SJCRH30 (cell line): ENCODE measurements at regions not wholly inside any gene's neighbourhood (a gene's known extent, or its start where the extent isn't known, plus 50 kb on each side); places are given as distances from the start of the nearest gene placed in this dataset.

Experiments used
- DNase-seq, 2 experiments: peaks; one replicate each; pipeline ENCODE4 v3.0.0-alpha.2; 2015 to 2020
- H3K27ac ChIP-seq: fragments of 250-450 bp; sonication (Bioruptor Pico); 2 replicates; pipeline ENCODE4 v1.5.1; 2020; ENCODE audit warnings: mild to moderate bottlenecking, moderate library complexity
- H3K27me3 ChIP-seq: fragments of 250-450 bp; sonication (Bioruptor Pico); 2 replicates; pipeline ENCODE4 v1.5.1; 2020; ENCODE audit warnings: mild to moderate bottlenecking, moderate library complexity
- H3K36me3 ChIP-seq: fragments of 250-450 bp; sonication (Bioruptor Pico); 2 replicates; pipeline ENCODE4 v1.5.1; 2020; ENCODE audit warnings: mild to moderate bottlenecking, moderate library complexity
- H3K4me1 ChIP-seq: fragments of 250-450 bp; sonication (Bioruptor Pico); 2 replicates; pipeline ENCODE4 v1.5.1; 2020; ENCODE audit warnings: mild to moderate bottlenecking, moderate library complexity
- H3K4me3 ChIP-seq: fragments of 250-450 bp; sonication (Bioruptor Pico); 2 replicates; pipeline ENCODE4 v1.5.1; 2020; ENCODE audit warnings: mild to moderate bottlenecking, moderate library complexity
- H3K9me3 ChIP-seq: fragments of 250-450 bp; sonication (Bioruptor Pico); replicated peaks from 2 replicates; pipeline ENCODE4 v1.5.1; 2020; ENCODE audit warnings: mild to moderate bottlenecking, moderate library complexity

- peak; percentile 22 to 61 for DNase-seq
- no peak overlapping the region for H3K27ac ChIP-seq
- peaks cover 21% of the 10 kb centered on the region for H3K4me1 ChIP-seq
- 0 out of 2 replicates have a peak, but pooled peaks cover 4% of the 10 kb centered on the region for H3K9me3 ChIP-seq
- H3K27me3 ChIP-seq, result no peaks in the 10 kb centered on the region
- no peak overlapping the region for H3K4me3 ChIP-seq
- no peaks in the 10 kb centered on the region for H3K36me3 ChIP-seq
Observed at GRCh38 chr10:36256166-36256565, 614.1 kb upstream of the FZD8 start.

GRCh38 chr10:36254199-36254598, 612.1 kb upstream of the FZD8 start:
- no peak overlapping the region for H3K4me3 ChIP-seq
- peaks cover 21% of the 10 kb centered on the region for H3K4me1 ChIP-seq
- DNase-seq, result peak; percentile 36 to 60
- H3K36me3 ChIP-seq, result no peaks in the 10 kb centered on the region
- H3K27me3 ChIP-seq, result no peaks in the 10 kb centered on the region
- no peaks in the 10 kb centered on the region for H3K9me3 ChIP-seq
- H3K27ac ChIP-seq, result no peak overlapping the region

- H3K9me3 ChIP-seq, result no peaks in the 10 kb centered on the region
- no peak overlapping the region for H3K27ac ChIP-seq
- H3K27me3 ChIP-seq, result no peaks in the 10 kb centered on the region
- no peak overlapping the region for H3K4me3 ChIP-seq
- H3K36me3 ChIP-seq, result no peaks in the 10 kb centered on the region
- DNase-seq, result no peak
- H3K4me1 ChIP-seq, result peaks cover 21% of the 10 kb centered on the region
Observed at GRCh38 chr10:36253731-36254130, 611.6 kb upstream of the FZD8 start.

- Histone ChIP-seq H3K36me3 (no peaks in the 10 kb centered on the region), H3K27me3 (no peaks in the 10 kb centered on the region)
Observed at GRCh38 chr10:36251068-36251467, 609.0 kb upstream of the FZD8 start.

GRCh38 chr10:36248304-36248981, 606.3 kb upstream of the FZD8 start:
- no peaks in the 10 kb centered on the region for H3K36me3 ChIP-seq
- H3K27me3 ChIP-seq, result no peaks in the 10 kb centered on the region
- H3K4me3 ChIP-seq, result no peak overlapping the region
- H3K27ac ChIP-seq, result no peak overlapping the region
- H3K4me1 ChIP-seq, result no peaks in the 10 kb centered on the region
- no peaks in the 10 kb centered on the region for H3K9me3 ChIP-seq
- DNase-seq, result no peak

More at GRCh38 chr10:36251068-36251467, 609.0 kb upstream of the FZD8 start:
- peaks cover 9% of the 10 kb centered on the region for H3K4me1 ChIP-seq
- H3K9me3 ChIP-seq, result no peaks in the 10 kb centered on the region
- H3K27ac ChIP-seq, result no peak overlapping the region
- H3K4me3 ChIP-seq, result no peak overlapping the region
- no peak for DNase-seq

GRCh38 chr10:36247478-36247877, 605.4 kb upstream of the FZD8 start:
- no peak overlapping the region for H3K27ac ChIP-seq

GRCh38 chr10:36236931-36237330, 594.8 kb upstream of the FZD8 start:
- no peak for DNase-seq
- Histone ChIP-seq H3K27me3 (no peaks in the 10 kb centered on the region), H3K27ac (peak overlapping the region; percentile 59), H3K4me3 (no peak overlapping the region), H3K4me1 (peaks cover 13% of the 10 kb centered on the region; the same call in 1 of the 2 replicates), H3K9me3 (peaks cover 7% of the 10 kb centered on the region; the same call in 1 of the 2 replicates), H3K36me3 (no peaks in the 10 kb centered on the region)

More at GRCh38 chr10:36247478-36247877, 605.4 kb upstream of the FZD8 start:
- Histone ChIP-seq H3K4me1 (no peaks in the 10 kb centered on the region), H3K4me3 (no peak overlapping the region), H3K27me3 (no peaks in the 10 kb centered on the region), H3K9me3 (no peaks in the 10 kb centered on the region), H3K36me3 (no peaks in the 10 kb centered on the region)
- no peak for DNase-seq

- Histone ChIP-seq H3K36me3 (no peaks in the 10 kb centered on the region), H3K4me3 (no peak overlapping the region), H3K9me3 (peaks cover 7% of the 10 kb centered on the region; the same call in 1 of the 2 replicates), H3K27ac (no peak overlapping the region), H3K27me3 (no peaks in the 10 kb centered on the region), H3K4me1 (peaks cover 13% of the 10 kb centered on the region; the same call in 1 of the 2 replicates)
- DNase-seq, result no peak
Observed at GRCh38 chr10:36236341-36236740, 594.2 kb upstream of the FZD8 start.

GRCh38 chr10:36232935-36233334, 590.8 kb upstream of the FZD8 start:
- H3K4me1 ChIP-seq, result peaks cover 10% of the 10 kb centered on the region; the same call in 1 of the 2 replicates
- H3K36me3 ChIP-seq, result no peaks in the 10 kb centered on the region
- H3K27ac ChIP-seq, result no peak overlapping the region
- H3K27me3 ChIP-seq, result no peaks in the 10 kb centered on the region
- H3K4me3 ChIP-seq, result no peak overlapping the region
- no peaks in the 10 kb centered on the region; the same call in 1 of the 2 replicates for H3K9me3 ChIP-seq
- no peak for DNase-seq

- DNase-seq, result peak in 1 of 2 experiments; percentile 2
- H3K4me1 ChIP-seq, result no peaks in the 10 kb centered on the region
- no peaks in the 10 kb centered on the region for H3K27me3 ChIP-seq
- no peaks in the 10 kb centered on the region for H3K36me3 ChIP-seq
- H3K4me3 ChIP-seq, result no peak overlapping the region
- no peaks in the 10 kb centered on the region for H3K9me3 ChIP-seq
- no peak overlapping the region for H3K27ac ChIP-seq
Observed at GRCh38 chr10:36224431-36224985, 582.4 kb upstream of the FZD8 start.

GRCh38 chr10:36221101-36221500, 579.0 kb upstream of the FZD8 start:
- no peaks in the 10 kb centered on the region for H3K9me3 ChIP-seq
- no peak overlapping the region for H3K4me3 ChIP-seq
- H3K27me3 ChIP-seq, result no peaks in the 10 kb centered on the region
- no peaks in the 10 kb centered on the region for H3K4me1 ChIP-seq
- DNase-seq, result no peak
- H3K27ac ChIP-seq, result no peak overlapping the region
- H3K36me3 ChIP-seq, result no peaks in the 10 kb centered on the region

- no peaks in the 10 kb centered on the region for H3K9me3 ChIP-seq
- no peaks in the 10 kb centered on the region for H3K27me3 ChIP-seq
- H3K4me3 ChIP-seq, result no peak overlapping the region
- no peaks in the 10 kb centered on the region for H3K36me3 ChIP-seq
- H3K4me1 ChIP-seq, result no peaks in the 10 kb centered on the region
- no peak overlapping the region for H3K27ac ChIP-seq
- no peak for DNase-seq
Observed at GRCh38 chr10:36220151-36220550, 578.1 kb upstream of the FZD8 start.

GRCh38 chr10:36211856-36212255, 569.8 kb upstream of the FZD8 start:
- Histone ChIP-seq H3K4me3 (no peak overlapping the region), H3K27me3 (no peaks in the 10 kb centered on the region), H3K9me3 (no peaks in the 10 kb centered on the region), H3K36me3 (no peaks in the 10 kb centered on the region), H3K4me1 (no peaks in the 10 kb centered on the region), H3K27ac (no peak overlapping the region)
- DNase-seq, result no peak

GRCh38 chr10:36209480-36209879, 567.4 kb upstream of the FZD8 start:
- no peak for DNase-seq
- Histone ChIP-seq H3K4me1 (no peaks in the 10 kb centered on the region), H3K27me3 (no peaks in the 10 kb centered on the region), H3K4me3 (no peak overlapping the region), H3K27ac (no peak overlapping the region), H3K9me3 (no peaks in the 10 kb centered on the region), H3K36me3 (no peaks in the 10 kb centered on the region)

- no peak overlapping the region for H3K4me3 ChIP-seq
- no peaks in the 10 kb centered on the region for H3K36me3 ChIP-seq
- H3K9me3 ChIP-seq, result no peaks in the 10 kb centered on the region
- no peaks in the 10 kb centered on the region for H3K27me3 ChIP-seq
- no peak for DNase-seq
- H3K4me1 ChIP-seq, result no peaks in the 10 kb centered on the region
- no peak overlapping the region for H3K27ac ChIP-seq
Observed at GRCh38 chr10:36202881-36203280, 560.8 kb upstream of the FZD8 start.

- Histone ChIP-seq H3K4me3 (no peak overlapping the region), H3K9me3 (no peaks in the 10 kb centered on the region), H3K27ac (no peak overlapping the region), H3K27me3 (no peaks in the 10 kb centered on the region), H3K4me1 (no peaks in the 10 kb centered on the region), H3K36me3 (no peaks in the 10 kb centered on the region)
- DNase-seq, result no peak
Observed at GRCh38 chr10:36200577-36200976, 558.5 kb upstream of the FZD8 start.
